ENCODE measurements at regions not wholly inside any gene's neighbourhood (a gene's known extent, or its start where the extent isn't known, plus 50 kb on each side); places are given as distances from the start of the nearest gene placed in this dataset.

DNA sequence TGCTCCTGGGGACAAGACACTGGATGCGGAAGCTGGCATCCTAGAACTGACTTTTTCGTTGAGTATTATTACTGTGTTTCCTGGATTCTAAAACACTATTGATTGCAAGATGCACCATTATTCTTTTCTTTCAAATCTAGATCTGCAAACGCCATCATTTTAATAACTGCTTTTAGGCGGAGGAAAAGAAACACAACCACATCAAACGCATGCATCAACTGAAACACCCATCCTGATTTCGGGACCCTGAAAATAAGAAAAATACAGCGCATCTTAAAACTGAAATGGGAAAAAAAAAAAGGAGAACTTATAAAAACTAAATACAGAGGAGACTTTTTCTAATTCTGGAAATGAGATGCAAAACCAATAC lies 103.7 kb upstream of the MAX start:
- TF ChIP-seq ZNF274 (IDR thresholded peaks at IDR 0.05; ENCODE audit: low read depth, low read length) (no peak), YY1 (IDR thresholded peaks at IDR 0.05; ENCODE audit: insufficient read depth, insufficient read length) (no peak), SUZ12 (IDR thresholded peaks at IDR 0.05; ENCODE audit: extremely low read depth, insufficient read depth, insufficient read length) (no peak)
